SJCRH30 (cell line): ENCODE measurements at regions not wholly inside any gene's neighbourhood (a gene's known extent, or its start where the extent isn't known, plus 50 kb on each side); places are given as distances from the start of the nearest gene placed in this dataset.
"Not testable (repeated sequence)": the region's sequence is repeated elsewhere in the genome, so short reads cannot be mapped to it uniquely, and the experiment has no call there.

Experiments used
- DNase-seq, 2 experiments: peaks; one replicate each; pipeline ENCODE4 v3.0.0-alpha.2; 2015 to 2020
- H3K27ac ChIP-seq: fragments of 250-450 bp; sonication (Bioruptor Pico); 2 replicates; pipeline ENCODE4 v1.5.1; 2020; ENCODE audit warnings: mild to moderate bottlenecking, moderate library complexity
- H3K27me3 ChIP-seq: fragments of 250-450 bp; sonication (Bioruptor Pico); 2 replicates; pipeline ENCODE4 v1.5.1; 2020; ENCODE audit warnings: mild to moderate bottlenecking, moderate library complexity
- H3K36me3 ChIP-seq: fragments of 250-450 bp; sonication (Bioruptor Pico); 2 replicates; pipeline ENCODE4 v1.5.1; 2020; ENCODE audit warnings: mild to moderate bottlenecking, moderate library complexity
- H3K4me1 ChIP-seq: fragments of 250-450 bp; sonication (Bioruptor Pico); 2 replicates; pipeline ENCODE4 v1.5.1; 2020; ENCODE audit warnings: mild to moderate bottlenecking, moderate library complexity
- H3K4me3 ChIP-seq: fragments of 250-450 bp; sonication (Bioruptor Pico); 2 replicates; pipeline ENCODE4 v1.5.1; 2020; ENCODE audit warnings: mild to moderate bottlenecking, moderate library complexity
- H3K9me3 ChIP-seq: fragments of 250-450 bp; sonication (Bioruptor Pico); replicated peaks from 2 replicates; pipeline ENCODE4 v1.5.1; 2020; ENCODE audit warnings: mild to moderate bottlenecking, moderate library complexity

DNA sequence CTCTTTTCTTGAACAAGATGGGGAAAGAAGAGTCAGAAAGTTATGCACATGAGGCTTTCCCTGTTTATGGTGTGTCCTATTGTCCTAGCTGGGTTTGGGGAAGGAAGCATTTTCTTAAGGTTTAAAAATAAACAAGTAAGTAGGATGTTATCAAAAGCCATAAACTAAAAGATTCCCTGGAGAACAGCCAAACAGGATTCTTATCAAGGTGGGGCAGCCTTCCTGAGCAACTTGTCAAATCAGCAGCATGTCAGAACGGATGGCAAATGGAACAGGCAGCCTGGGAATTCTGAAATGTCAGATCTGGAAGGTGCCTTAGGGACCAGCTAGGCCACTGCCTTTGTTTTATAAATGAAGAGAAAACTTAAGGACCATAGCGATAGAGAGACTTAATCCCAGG lies 152.2 kb upstream of the RGS6 start:
- Histone ChIP-seq H3K4me1 (no peaks in the 10 kb centered on the region), H3K27me3 (no peaks in the 10 kb centered on the region), H3K27ac (no peak overlapping the region), H3K36me3 (no peaks in the 10 kb centered on the region), H3K4me3 (no peak overlapping the region), H3K9me3 (no peaks in the 10 kb centered on the region)
- DNase-seq, result no peak

DNA sequence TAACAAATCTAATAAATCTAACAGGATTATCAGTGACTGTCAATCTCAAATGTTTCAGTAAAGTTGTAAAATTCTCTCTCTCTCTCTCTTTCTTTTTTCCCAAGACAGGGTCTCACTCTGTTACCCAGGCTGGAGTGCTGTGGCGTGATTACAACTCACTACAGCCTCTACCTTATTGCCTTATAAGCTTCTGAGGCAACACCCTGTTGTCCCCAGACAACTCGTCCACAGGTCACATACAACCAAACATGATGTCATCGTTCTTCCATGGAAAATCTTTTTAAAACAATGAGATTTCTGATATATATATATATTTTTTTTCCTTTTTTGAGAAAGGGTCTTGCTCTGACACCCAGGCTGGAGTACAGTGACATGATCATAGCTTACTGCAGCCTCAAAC lies 151.4 kb upstream of the RGS6 start:
- no peaks in the 10 kb centered on the region for H3K9me3 ChIP-seq
- no peak overlapping the region for H3K4me3 ChIP-seq
- no peak overlapping the region for H3K27ac ChIP-seq
- no peaks in the 10 kb centered on the region for H3K27me3 ChIP-seq
- H3K36me3 ChIP-seq, result no peaks in the 10 kb centered on the region
- no peak for DNase-seq
- H3K4me1 ChIP-seq, result no peaks in the 10 kb centered on the region

GRCh38 chr14:71783088-71783487 lies 149.1 kb upstream of the RGS6 start:
- H3K4me1 ChIP-seq, result no peaks in the 10 kb centered on the region
- H3K36me3 ChIP-seq, result no peaks in the 10 kb centered on the region
- H3K9me3 ChIP-seq, result no peaks in the 10 kb centered on the region
- H3K27me3 ChIP-seq, result no peaks in the 10 kb centered on the region
- H3K4me3 ChIP-seq, result no peak overlapping the region
- no peak overlapping the region for H3K27ac ChIP-seq
- no peak for DNase-seq

DNA sequence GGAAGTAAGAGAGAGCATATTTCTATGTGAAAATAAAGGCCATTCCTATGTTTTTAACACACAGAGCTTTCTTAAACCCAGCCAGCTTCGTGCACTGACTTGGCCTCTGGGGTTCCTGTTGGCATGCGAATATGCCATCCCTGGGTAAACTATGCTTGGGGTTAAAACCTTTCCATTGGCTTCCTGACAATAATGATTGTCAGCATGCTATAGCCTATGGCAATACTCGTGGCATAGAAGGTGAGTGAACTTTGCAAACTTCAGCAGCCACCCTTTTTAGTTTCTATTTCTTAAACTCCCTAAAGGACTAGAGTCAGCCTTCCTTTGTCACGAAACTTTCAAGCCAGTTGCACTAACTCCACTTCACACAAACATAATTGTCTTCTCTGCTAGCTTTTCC lies 148.4 kb upstream of the RGS6 start:
- no peak overlapping the region for H3K4me3 ChIP-seq

GRCh38 chr14:71789005-71789404 lies 143.2 kb upstream of the RGS6 start:
- Histone ChIP-seq H3K36me3 (no peaks in the 10 kb centered on the region), H3K9me3 (no peaks in the 10 kb centered on the region), H3K27me3 (no peaks in the 10 kb centered on the region), H3K4me3 (no peak overlapping the region), H3K4me1 (no peaks in the 10 kb centered on the region), H3K27ac (no peak overlapping the region)
- DNase-seq, result no peak

More for the DNA sequence above, 148.4 kb upstream of the RGS6 start:
- H3K27me3 ChIP-seq, result no peaks in the 10 kb centered on the region
- H3K9me3 ChIP-seq, result no peaks in the 10 kb centered on the region
- no peak for DNase-seq
- H3K27ac ChIP-seq, result no peak overlapping the region
- no peaks in the 10 kb centered on the region for H3K36me3 ChIP-seq
- no peaks in the 10 kb centered on the region for H3K4me1 ChIP-seq

DNA sequence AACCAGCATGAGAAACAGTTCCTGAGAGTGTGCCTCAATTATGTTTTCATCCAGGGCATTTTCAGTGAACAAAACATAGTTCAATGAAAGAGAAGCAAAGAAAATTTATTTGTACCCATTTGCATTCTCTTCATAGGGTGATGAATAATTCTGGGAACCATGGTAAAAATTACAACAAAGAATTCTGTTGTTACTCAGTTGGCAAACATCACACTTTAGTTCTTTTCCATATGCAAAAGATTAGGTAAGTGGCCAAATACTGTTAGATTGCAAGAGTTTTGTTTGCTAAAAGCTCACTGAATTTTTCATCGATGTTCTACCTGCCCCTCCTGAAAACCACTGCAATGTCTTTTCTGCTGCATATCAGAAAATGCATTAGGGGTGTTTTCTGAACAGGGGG lies 132.4 kb upstream of the RGS6 start:
- no peak for DNase-seq
- H3K4me1 ChIP-seq, result no peaks in the 10 kb centered on the region
- H3K4me3 ChIP-seq, result no peak overlapping the region
- H3K27me3 ChIP-seq, result no peaks in the 10 kb centered on the region
- H3K27ac ChIP-seq, result no peak overlapping the region
- no peaks in the 10 kb centered on the region for H3K9me3 ChIP-seq
- H3K36me3 ChIP-seq, result no peaks in the 10 kb centered on the region

- Histone ChIP-seq H3K4me3 (no peak overlapping the region), H3K9me3 (no peaks in the 10 kb centered on the region), H3K27me3 (no peaks in the 10 kb centered on the region), H3K36me3 (no peaks in the 10 kb centered on the region), H3K27ac (no peak overlapping the region), H3K4me1 (no peaks in the 10 kb centered on the region)
- no peak for DNase-seq
Measured at GRCh38 chr14:71800878-71801277, 131.4 kb upstream of the RGS6 start.

GRCh38 chr14:71803539-71804260 lies 128.5 kb upstream of the RGS6 start:
- H3K36me3 ChIP-seq, result no peaks in the 10 kb centered on the region
- no peak overlapping the region for H3K27ac ChIP-seq
- DNase-seq, result peak in 1 of 2 experiments; percentile 4

GRCh38 chr14:71804992-71805391 lies 127.2 kb upstream of the RGS6 start:
- H3K36me3 ChIP-seq, result no peaks in the 10 kb centered on the region
- H3K4me1 ChIP-seq, result no peaks in the 10 kb centered on the region
- H3K9me3 ChIP-seq, result no peaks in the 10 kb centered on the region
- DNase-seq, result peak in 1 of 2 experiments; percentile 4
- H3K27ac ChIP-seq, result no peak overlapping the region
- no peak overlapping the region for H3K4me3 ChIP-seq
- H3K27me3 ChIP-seq, result no peaks in the 10 kb centered on the region

More at GRCh38 chr14:71803539-71804260, 128.5 kb upstream of the RGS6 start:
- Histone ChIP-seq H3K4me1 (no peaks in the 10 kb centered on the region), H3K27me3 (no peaks in the 10 kb centered on the region), H3K9me3 (no peaks in the 10 kb centered on the region), H3K4me3 (no peak overlapping the region)

DNA sequence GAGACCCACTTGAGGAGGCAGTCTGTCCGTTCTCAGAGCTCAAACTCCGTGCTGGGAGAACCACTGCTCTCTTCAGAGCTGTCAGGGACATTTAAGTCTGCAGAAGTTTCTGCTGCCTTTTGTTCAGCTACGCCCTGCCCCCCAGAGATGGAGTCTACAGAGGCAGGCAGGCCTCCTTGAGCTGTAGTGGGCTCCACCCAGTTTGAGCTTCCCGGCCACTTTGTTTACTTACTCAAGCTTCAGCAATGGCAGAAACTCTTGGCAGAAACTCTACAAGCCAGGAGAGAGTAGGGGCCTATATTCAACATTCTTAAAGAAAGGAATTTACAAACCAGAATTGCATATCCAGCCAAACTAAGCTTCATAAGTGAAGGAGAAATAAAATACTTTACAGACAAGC lies 125.2 kb upstream of the RGS6 start:
- not testable (repeated sequence) for H3K9me3 ChIP-seq, DNase-seq, H3K27me3 ChIP-seq, H3K36me3 ChIP-seq, H3K4me3 ChIP-seq, H3K4me1 ChIP-seq, H3K27ac ChIP-seq

GRCh38 chr14:71810800-71811199 lies 121.4 kb upstream of the RGS6 start:
- not testable (repeated sequence) for H3K36me3 ChIP-seq, H3K4me3 ChIP-seq, H3K4me1 ChIP-seq, H3K9me3 ChIP-seq, DNase-seq, H3K27me3 ChIP-seq, H3K27ac ChIP-seq

DNA sequence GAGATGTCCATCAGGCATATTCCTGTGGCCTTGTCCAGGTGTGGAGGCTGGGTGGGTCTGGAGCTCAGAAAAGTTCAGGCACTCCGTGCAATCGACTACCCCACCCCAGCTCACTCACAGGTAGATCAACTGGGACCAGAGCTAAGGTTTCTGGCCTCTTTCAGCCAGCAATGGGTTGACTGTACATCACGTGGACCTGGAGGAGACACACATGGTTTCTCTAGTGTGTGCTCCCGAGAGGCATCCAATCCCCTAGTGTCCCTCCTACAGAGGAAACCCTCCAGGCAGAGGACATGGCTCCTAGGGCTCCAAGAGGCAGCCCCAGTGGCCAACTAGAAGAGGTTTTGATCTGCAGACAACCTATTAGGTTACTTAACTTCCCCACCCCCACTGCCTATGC lies 119.5 kb upstream of the RGS6 start:
- no peak for DNase-seq
- H3K4me3 ChIP-seq, result no peak overlapping the region
- no peaks in the 10 kb centered on the region for H3K36me3 ChIP-seq

GRCh38 chr14:71815110-71815509 lies 117.1 kb upstream of the RGS6 start:
- no peaks in the 10 kb centered on the region for H3K9me3 ChIP-seq
- no peaks in the 10 kb centered on the region for H3K36me3 ChIP-seq
- H3K4me1 ChIP-seq, result no peaks in the 10 kb centered on the region
- H3K27me3 ChIP-seq, result no peaks in the 10 kb centered on the region
- no peak overlapping the region for H3K27ac ChIP-seq
- no peak for DNase-seq
- no peak overlapping the region for H3K4me3 ChIP-seq

More for the DNA sequence above, 119.5 kb upstream of the RGS6 start:
- no peak overlapping the region for H3K27ac ChIP-seq
- no peaks in the 10 kb centered on the region for H3K9me3 ChIP-seq
- H3K27me3 ChIP-seq, result no peaks in the 10 kb centered on the region
- H3K4me1 ChIP-seq, result no peaks in the 10 kb centered on the region

DNA sequence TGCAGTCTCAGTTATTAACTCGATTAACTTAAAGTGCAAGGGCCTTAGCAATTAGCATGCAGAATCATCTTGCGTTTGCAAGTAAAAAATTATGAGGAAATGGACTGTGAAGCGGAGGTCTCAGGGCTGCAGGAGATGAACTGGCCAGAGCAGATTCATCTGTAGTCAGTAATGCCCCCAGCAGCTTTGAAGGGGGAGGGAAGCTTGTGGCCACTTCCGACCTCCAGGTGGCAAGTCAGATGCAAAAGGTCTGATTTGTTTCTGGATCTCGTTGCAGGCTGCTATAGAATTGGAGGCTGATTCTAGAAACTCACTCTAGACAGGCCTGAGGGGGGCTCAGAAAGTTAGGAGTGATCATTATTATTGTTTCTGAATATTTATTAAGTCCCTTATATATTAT lies 107.4 kb upstream of the RGS6 start:
- no peaks in the 10 kb centered on the region for H3K4me1 ChIP-seq

DNA sequence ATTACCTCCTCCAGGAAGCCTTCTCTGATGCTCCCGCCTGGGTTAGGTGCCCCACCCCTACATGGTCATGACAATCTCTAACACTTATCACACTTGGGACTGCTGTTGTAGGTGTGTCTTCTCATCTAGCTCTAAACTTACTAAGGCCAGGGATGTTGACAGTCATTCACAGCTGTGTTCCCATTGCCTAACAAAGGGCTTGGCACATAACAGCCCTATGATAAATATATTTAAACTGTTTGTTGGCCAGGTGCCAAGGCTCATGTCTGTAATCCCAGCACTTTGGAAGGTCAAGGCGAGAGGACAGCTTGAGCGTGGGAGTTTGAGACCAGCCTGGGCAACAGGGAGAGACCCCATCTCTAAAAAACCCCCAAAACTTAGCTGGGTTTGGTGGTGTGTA lies 98.8 kb upstream of the RGS6 start:
- Histone ChIP-seq H3K4me3 (no peak overlapping the region), H3K36me3 (no peaks in the 10 kb centered on the region), H3K27ac (no peak overlapping the region), H3K9me3 (no peaks in the 10 kb centered on the region), H3K27me3 (no peaks in the 10 kb centered on the region), H3K4me1 (no peaks in the 10 kb centered on the region)
- peak in 1 of 2 experiments; percentile 5 for DNase-seq

More for the DNA sequence above, 107.4 kb upstream of the RGS6 start:
- no peaks in the 10 kb centered on the region for H3K36me3 ChIP-seq
- H3K4me3 ChIP-seq, result no peak overlapping the region
- no peaks in the 10 kb centered on the region for H3K9me3 ChIP-seq
- no peak for DNase-seq
- no peak overlapping the region for H3K27ac ChIP-seq
- H3K27me3 ChIP-seq, result no peaks in the 10 kb centered on the region
